HuH-7.5 (cell line): ENCODE measurements at regions not wholly inside any gene's neighbourhood (a gene's known extent, or its start where the extent isn't known, plus 50 kb on each side); places are given as distances from the start of the nearest gene placed in this dataset.

Experiments used
- DNase-seq: peaks from one replicate; pipeline ENCODE4 v3.0.0; 2011; ENCODE audit warnings: low spot score

DNA sequence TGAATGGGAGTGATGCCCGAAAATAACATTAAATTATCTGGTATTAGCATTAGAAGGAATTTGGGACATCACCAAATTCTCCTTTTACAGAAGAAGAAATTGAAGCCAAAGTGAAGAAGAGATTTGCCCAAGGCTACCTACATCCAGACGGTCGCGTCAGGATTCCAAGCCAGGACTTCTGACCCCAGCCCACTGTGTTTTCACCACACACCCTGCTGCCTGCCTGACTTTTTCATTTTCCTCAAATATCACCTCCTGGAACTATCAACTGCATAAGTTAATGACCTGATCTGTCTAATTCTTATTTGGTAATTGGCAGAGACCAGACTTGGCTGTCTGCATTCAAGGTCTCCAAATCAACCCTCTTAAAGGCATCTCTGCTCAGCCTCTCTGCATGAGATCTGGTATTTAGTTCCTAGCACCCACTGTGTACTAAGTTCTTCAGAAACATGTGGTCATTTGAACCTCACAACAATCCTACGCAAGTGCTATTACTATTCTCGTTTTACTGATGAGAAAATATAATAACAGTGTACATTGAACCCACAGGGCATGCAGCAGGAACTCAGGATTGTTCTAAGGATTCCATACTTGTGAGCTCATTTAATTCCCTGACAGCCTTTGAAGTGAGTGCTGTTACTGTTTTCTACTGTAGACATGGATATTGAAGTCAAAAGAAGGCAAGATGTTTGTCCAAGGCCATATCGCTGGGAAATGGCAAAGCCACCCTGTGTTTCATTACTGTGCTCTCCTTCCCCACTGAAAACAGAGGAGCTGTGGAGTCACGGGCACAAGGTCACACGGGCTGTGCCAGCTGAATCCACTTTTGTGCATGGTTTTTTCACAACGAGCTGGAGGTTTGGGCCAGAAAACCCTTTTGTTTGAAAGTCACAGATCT, 195.2 kb upstream of the C1QTNF7 start:
- DNase-seq, result no peak

DNA sequence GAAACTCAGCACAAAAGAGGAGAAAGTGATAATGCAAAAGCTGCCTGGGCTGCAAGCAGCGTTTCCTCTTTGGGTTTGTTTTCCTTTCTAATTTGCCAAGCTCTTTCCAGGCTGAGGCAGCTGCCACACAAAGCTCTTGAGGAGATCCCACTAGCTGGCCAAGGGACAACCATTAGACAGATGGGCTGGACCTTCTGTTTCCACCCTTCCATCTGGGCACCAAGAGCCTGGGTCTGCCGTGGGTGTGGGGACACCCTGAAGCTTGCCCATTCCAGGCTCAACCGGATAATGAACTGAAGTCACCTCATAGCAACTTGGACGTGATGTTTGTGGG, 194.6 kb upstream of the C1QTNF7 start:
- no peak for DNase-seq

DNA sequence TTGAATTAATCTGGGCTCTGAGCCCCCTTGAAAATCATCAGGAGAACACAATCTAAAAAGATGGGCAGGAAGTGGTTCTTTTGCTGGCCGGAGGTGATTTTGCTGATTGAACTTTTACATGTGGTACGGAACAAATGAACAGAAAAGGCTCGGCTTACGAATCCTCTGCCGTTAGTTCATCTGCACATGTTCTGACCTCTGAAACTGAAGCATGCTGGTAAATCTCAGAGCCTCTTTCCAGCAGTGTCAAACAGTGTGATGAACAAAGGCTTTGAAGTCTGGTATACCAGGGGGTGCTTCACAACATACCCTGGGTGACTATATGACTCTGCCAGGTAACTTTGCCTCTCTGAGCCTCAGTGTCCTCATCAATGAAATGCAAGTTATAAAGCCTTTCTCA, 194.2 kb upstream of the C1QTNF7 start:
- no peak for DNase-seq

DNA sequence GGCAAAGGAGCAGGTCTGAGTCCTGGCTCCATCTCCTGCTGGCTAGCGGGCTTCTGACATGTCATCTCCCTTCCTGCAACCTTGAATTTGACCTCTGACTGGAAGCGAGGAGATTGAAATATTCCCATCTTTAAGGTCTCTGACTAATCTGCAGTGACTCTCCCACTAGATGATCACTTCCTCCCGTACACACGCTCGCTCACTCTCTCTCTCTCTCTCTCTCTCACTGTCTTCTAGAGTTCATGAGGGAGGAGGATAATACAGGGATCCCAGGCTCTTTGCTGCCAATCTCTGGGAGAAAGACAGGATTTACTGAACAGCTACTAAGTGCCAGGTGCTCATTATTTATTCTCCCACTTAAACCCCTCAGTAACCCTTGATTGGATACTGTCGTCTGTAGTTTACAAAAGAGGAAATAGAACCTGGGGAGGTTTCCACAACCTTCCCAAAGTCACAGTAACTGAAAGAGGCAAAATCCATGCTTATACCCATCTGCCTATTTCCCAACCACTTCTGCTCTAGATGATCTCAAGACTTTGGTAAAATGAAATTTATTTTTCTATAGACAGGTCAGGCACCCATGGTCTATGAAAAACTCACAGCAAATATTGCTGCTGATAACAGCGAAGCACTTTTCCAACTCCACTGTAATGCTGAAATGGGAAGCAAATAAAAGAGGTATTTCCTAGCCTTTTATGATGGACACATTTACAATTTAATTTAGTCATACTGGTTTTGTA, 193.5 kb upstream of the C1QTNF7 start:
- DNase-seq, result no peak

DNA sequence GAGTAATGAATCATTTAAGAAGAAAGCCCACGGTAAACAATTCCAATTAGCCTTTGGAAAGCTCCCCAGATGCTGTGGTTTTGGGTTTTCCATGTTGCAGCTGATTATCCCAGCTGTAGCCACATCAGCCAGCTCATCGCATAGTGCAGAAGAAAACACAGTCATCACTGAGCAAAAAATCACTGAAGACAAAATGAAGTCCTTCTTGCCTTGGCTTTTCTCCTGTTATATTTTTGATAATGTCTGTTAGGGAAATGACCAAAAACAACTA, 193.0 kb upstream of the C1QTNF7 start:
- DNase-seq, result no peak

DNA sequence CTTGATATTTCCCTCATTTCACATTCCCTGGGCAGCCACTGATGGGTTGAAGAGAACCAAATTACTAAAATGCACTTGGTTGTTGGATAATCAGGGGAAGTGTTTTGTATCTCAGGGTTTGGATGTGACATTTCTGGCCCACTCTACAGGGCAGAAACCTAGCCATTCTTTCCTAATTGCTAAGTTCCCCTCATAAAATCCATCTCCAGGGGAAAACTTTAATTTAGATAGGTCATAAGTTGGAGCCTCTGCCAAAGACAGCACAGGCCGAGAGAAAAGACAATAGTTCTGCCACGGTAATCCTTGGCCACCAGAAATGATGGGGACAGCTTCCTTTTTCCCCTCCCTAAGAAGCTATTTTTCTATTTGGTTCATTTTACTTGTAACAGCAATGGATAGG, 192.7 kb upstream of the C1QTNF7 start:
- DNase-seq, result no peak

DNA sequence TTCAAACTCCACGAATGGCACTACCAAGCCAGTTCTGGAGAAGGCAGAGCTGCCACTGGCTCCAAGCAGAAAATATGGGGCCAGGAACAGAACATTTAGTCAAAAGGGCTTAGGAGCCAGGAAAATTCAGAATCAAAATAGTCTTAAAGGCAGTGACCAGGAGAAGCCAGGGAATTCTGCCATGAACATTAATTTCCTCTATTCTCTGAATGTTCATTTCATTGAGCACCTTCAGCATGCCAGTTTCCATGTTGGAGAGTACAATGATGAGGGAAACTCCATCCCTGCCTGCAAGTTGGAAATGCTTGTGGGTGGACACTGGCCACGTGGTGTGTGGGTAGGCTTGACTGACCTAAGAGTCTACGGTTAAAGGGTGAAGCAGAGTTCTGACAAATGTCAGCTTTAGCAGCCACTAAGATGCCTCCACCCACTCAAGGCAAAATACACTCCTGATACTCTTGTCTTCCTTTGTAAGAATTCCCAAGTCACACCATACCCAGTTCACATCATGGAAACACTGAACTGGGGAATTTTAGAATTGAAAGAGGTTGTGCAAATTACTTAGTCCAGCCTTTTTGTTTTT, 190.1 kb upstream of the C1QTNF7 start:
- DNase-seq, result no peak

DNA sequence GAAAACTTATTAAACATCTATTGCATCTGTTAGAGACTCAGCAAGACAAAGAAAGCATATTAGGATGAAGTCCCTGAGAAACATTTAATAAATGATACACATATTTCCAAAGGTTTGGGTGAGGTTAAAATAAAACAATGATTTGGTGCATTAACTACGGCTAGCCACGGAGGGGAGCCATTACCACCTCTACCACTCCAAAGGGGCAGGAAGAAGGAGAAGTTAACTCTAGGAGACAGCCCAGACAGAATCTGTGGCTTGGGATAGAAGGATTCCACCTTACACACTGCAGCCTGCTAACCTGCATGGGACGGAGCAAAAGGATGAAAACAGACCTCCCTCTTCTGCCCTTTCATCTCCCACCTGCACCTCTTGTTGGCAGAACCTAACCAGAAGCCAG, 189.1 kb upstream of the C1QTNF7 start:
- peak; percentile 44 for DNase-seq

DNA sequence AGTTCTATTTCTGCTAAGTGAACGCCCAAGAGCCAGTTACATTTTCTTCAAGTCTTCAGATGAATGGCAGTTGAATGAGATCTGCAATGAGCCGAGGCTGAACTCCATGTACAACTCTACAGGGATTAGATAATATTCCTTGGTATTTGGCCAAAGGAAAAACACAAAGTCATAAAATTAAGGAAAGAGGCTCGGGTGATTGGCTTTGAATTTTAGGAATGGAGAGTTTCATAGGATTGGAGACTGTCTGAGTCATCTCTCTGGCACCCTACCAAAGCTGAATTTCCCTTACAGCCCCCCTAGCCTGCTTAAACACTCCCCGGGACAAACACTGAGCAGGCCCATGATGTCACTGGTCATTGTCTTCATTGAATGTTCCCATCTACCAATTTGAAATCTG, 188.0 kb upstream of the C1QTNF7 start:
- DNase-seq, result no peak

DNA sequence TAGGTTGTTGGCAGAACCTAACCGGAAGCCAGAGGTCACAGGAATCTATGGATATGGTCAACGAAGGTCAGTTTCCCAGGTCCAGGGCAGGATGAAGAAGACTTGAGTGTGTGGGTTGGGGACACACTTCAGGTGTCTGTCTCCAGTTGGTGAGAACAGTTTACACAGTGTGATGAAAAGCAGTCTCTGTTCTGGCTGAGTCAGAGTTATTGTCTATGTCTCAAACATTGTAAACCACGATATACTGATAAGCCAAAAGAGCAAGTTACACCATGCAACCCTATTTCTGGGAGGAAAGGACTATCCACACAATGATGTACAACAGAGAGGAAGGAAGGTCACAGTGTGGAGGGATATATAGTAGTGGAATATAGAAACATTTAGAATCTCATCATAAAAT, 187.1 kb upstream of the C1QTNF7 start:
- no peak for DNase-seq

DNA sequence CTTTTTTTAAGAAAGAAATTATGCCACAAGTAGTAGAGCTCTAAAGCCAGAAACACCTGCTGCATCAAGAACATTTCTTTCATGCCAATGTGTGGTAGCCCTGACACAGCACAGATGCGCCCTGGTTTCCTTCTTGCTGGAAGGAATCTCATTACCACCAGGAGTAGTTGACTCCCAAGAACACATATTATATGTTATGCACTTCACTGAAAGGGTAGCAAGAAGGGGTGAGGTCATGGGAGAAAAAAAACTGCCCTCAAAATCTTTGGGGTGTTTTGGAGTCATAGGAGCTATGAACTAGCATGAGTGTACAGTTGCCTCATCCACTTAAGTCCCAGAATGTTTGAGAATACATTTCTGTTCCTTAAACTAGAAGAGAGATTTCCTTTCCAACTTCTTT, 185.8 kb upstream of the C1QTNF7 start:
- no peak for DNase-seq

DNA sequence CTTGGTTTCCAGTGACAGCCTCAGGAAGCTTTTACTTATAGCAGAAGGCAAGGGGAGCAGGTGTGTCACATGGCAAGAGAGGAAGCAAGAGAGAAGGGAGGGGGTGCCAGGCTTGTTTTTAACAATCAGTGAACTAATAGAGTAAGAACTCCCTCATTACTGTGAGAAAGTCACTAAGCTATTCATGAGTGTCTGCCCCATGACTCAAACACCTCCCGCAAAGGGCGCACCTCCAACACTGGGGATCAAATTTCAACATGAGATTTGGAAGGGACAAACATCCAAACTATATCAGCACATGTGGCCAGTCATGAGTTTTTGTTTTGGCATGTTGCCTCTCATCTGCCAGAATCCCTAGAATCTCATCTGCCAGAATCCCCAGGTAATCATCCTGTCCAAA, 183.5 kb upstream of the C1QTNF7 start:
- DNase-seq, result no peak

DNA sequence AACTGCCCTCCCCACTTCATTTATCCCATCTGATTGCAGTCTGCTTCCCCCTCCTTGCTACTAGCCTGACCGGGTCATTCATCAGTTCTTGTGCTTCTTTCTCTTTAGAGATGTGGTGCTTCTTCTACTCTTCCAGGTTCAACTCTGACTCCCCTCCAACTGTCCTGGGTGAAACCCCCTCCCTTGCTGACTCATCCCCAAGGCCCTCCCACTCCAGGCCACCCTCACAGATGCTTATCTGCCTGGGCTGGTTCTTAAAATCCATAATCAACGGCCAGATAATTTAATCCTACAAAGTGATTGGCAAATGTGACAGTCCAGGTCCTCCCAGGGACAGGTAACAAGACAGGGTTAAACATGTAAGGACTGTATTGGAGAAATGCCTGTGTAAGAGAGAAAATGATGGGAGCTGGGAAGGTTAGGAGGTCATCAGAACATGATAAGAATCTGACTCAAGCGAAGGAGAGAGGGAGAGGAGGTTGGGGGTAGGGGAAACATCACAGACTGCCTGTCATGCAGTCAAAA, 182.8 kb upstream of the C1QTNF7 start:
- DNase-seq, result no peak

DNA sequence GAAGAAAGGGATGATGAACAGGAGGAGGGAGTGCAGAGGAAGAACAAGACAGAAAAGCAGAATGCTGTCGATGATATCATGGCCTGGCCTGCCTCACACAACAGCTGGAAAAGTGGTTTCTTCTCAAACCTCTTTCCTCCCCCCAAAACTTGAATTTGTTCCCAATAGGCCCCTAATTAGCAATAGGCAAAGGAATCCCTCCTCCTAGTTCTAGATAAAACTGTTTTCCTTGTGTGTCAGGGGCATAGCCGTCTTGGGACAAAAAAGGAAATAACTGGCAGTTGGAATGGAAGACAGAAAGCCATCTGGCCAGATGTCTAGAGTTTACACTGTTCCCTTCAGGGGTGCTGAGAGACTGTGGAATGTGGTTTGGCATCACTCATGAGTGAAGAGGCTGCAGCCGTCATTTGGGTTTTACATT, 177.8 kb upstream of the C1QTNF7 start:
- DNase-seq, result no peak

DNA sequence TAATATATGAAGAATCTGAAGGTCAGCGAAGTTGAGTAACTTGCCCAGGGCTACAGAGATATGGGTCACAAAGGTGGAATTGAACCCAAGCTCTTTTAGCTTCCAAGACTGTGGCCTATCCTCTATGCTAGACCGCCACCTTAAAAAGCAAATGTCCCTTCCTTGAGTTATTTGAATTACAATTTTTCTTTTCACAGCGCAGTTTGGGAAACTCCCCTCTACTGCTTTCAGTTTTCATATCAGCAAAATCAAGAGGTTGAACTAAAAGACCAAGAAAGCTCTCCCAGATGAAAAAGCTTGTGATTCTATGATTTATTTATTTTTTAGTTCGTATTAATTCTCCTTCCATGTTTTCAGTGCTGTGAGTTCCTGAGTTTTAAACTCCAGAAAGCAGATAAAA, 174.5 kb upstream of the C1QTNF7 start:
- no peak for DNase-seq

DNA sequence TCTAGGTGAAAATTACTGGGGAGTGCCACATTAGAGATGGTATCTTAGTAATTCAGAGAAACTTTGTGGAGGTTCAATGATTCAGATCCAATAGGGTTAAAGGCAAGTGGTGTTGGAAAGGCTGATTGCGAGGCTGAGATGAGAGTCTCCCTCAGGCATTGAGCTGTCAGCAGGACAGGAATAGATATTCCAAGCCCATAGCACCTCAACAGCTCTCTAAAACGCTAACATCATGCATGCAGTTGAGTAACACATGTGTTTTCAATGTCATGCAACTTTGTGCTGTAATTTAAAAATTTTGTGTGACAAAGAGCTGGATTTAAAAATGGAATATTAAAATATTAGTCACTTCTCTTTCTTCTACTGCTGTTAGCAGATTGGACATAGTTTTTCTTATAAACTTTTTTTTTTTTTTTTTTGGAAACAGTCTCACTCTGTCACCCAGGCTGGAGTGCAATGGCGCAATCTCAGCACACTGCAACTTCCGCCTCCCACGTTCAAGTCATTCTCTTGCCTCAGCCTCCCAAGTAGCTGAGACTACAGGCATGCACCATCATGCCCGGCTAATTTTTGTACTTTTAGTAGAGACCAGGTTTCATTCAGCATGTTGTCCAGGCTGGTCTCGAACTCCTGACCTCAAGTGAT, 173.5 kb upstream of the C1QTNF7 start:
- DNase-seq, result no peak

DNA sequence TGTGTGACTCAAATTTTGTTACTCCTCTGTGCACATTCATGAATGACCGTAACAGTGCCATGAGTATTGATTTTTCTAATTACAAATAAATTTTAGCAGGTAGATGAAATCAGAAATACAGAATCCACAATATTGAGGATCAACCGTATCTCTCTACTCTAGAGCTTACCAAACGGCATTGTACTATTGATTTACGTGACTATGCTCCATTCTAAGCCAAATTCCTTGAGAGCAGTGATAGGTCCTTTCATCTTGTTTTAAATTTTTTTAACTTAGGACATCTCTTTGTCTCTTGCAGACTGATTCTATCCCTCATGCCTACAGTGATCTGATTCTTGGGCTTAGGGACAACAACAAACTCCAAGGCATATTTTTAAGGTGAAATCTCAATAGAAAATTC, 172.3 kb upstream of the C1QTNF7 start:
- no peak for DNase-seq

DNA sequence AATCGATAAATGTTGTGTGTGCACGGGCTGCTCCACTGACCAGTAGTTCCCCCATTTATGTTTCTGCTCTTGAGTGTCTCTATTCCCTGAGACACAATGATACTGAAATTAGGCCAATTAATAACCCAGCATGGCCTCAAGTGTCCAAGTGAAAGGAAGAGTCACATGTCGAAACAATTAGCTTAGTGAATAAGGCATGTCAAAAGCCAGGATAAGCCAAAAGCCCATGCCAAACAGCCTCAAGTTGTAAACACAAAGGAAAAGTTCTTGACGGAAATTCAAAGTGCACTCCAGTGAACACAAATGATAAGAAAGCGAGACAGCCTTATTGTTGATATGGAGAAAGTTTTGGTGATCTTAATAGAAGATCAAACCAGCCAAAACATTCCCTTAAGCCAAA, 167.1 kb upstream of the C1QTNF7 start:
- no peak for DNase-seq

DNA sequence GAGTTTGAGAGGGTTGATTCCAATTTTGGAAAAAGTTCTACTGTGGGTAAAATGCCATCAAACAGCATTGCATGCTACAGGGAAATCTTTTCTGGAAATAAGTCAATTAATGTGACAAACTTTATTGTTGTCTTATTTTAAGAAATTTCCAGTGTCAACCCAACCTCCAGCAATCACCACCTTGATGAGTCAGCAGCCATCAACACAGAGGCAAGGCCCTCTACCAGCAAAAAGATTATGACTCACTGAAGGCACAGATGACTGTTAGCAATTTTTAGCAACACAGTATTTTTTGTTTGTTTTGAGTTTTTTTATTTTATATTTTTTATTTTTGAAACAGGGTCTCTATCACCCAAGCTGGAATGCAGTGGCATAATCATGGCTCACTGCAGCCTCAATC, 165.4 kb upstream of the C1QTNF7 start:
- DNase-seq, result no peak

DNA sequence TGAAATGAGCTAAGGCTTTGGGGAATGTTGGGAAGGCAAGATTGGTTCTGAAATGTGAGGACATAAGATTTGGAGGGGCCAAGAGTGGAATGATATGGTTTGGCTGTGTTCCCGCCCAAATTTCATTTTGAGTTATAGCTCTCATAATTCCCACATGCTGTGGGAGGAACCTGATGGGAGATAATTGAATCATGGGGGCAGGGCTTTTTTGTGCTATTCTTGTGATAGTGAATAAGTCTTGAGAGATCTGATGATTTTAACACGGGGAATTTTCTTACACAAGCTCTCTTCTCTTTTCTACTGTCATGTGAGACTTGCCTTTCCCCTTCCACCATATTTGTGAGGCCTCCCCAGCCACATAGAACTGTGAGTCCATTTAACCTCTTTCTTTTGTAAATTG, 157.6 kb upstream of the C1QTNF7 start:
- no peak for DNase-seq

DNA sequence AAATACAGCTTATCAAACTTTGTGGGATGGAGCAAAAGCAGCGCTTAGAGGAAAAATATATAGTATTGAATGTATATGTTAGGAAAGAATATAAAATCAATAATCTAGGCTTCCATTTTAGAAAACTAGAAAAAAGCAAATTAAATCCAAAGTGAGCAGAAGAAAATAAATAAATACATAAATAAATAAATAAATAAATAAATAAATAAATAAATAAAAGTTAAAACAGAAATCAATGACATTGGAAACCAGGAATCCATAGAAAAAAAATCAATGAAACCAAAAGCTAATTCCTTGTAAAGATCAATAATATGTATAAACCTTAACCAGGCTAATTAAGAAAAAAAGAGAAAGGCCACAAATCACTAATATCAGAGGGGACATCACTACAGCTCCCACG, 141.8 kb upstream of the C1QTNF7 start:
- no peak for DNase-seq

DNA sequence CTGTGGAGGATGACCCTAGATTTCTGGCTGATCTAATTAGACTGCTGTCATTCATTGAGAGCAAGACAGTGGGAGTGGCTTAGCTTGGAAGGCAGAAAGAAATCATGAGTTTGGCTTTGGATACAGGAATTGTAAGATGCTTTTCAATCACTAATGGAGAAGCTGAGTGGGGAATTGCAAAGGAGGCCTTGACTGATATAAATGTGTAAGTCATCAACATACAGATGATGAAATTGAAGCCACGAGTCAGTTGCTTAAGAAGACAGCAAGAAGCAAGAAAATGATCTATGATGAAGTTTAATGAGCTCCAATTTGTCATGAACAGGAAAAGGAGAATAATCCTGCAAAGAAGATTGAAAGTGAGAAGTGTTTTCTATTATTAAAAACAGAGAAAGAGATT, 136.7 kb upstream of the C1QTNF7 start:
- DNase-seq, result no peak

DNA sequence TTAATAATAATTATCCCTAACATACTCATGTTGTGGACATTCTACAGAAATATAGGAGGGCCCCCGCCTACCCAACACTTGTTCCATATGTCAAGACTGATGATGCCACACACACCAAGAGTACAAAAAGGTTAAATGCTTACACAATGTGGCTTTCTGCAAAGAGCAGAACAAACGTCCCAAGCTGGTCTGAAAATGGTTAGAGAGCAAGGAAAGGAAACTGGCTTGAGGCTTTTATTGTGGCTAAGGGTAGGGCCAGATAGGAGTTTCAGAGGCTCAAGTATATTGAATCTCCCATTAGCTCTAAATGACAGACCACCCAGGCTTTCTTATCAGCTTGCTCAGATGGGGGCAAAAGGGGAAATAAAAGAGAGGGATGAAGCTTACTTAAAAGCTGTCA, 134.1 kb upstream of the C1QTNF7 start:
- no peak for DNase-seq
